SK-N-SH (cell line): ENCODE measurements at regions not wholly inside any gene's neighbourhood (a gene's known extent, or its start where the extent isn't known, plus 50 kb on each side); places are given as distances from the start of the nearest gene placed in this dataset.

Experiments
- CTCF ChIA-PET: fragments of 300-600, 350-600 bp; formaldehyde crosslinking; extraction: SDS; loops from one replicate; lab custom pipeline; 2021; lab: Yijun Ruan, JAX
- POLR2A ChIA-PET: fragments of 350-600 bp; sonication (Branson Sonifier 250); formaldehyde crosslinking; extraction: SDS; loops from one replicate; lab custom pipeline; 2020; ENCODE audit warnings: antibody characterized with exemption, inconsistent platforms; lab: Yijun Ruan, JAX
- DNase-seq: peaks from one replicate; pipeline ENCODE4 v3.0.0; 2012
- H2AFZ ChIP-seq: fragments of 200-600 bp; sonication (generic); 2 replicates; pipeline ENCODE4 v1.8.1; 2016; ENCODE audit warnings: antibody characterized with exemption, mild to moderate bottlenecking, low read depth
- H3F3A ChIP-seq: fragments of 200-600 bp; sonication (generic); replicated peaks from 2 replicates; pipeline ENCODE3; 2016; ENCODE audit warnings: antibody characterized with exemption, mild to moderate bottlenecking; ENCODE audit not compliant: insufficient read depth
- H3K27ac ChIP-seq, 2 experiments: fragments of 200-500 bp in 1 of 2; fragments of 200-600 bp in 1 of 2; sonication (Bioruptor generic) in 1 of 2; sonication (generic), shearing (Covaris generic) in 1 of 2; 2 replicates each; pipeline versions ENCODE4 v1.5.1 to v1.6.1; 2014 to 2016; ENCODE audit warnings: low read depth in 2 of 2, inconsistent platforms in 1 of 2, low read length in 1 of 2, mild to moderate bottlenecking in 1 of 2, mixed read lengths in 1 of 2
- H3K27me3 ChIP-seq: fragments of 200-600 bp; sonication (generic), shearing (Covaris generic); 2 replicates; pipeline ENCODE4 v1.6.1; 2016; ENCODE audit warnings: mixed run types; ENCODE audit not compliant: insufficient read depth
- H3K36me3 ChIP-seq, 2 experiments: fragments of 200-500 bp in 1 of 2; fragments of 200-600 bp in 1 of 2; sonication (Bioruptor generic) in 1 of 2; sonication (generic) in 1 of 2; replicated peaks in 1 of 2; 2 replicates each; pipeline versions ENCODE3 to v1.5.1; 2014 to 2016; ENCODE audit warnings: low read length in 1 of 2, mild to moderate bottlenecking in 1 of 2; ENCODE audit not compliant: insufficient read depth in 2 of 2, control insufficient read depth in 1 of 2
- H3K4me1 ChIP-seq, 2 experiments: fragments of 200-500 bp in 1 of 2; fragments of 200-600 bp in 1 of 2; sonication (Bioruptor generic) in 1 of 2; sonication (generic), shearing (Covaris generic) in 1 of 2; 2 replicates each; pipeline versions ENCODE4 v1.5.1 to v1.6.1; 2014 to 2016; ENCODE audit warnings: low read depth in 1 of 2, low read length in 1 of 2, mixed run types in 1 of 2; ENCODE audit not compliant: insufficient read depth in 2 of 2, control insufficient read depth in 1 of 2
- H3K4me2 ChIP-seq: fragments of 200-600 bp; sonication (generic), shearing (Covaris generic); 2 replicates; pipeline ENCODE4 v1.6.1; 2017; ENCODE audit warnings: mixed run types
- H3K4me3 ChIP-seq, 2 experiments: fragments of 200-500 bp in 1 of 2; fragments of 200-600 bp in 1 of 2; sonication (Bioruptor generic) in 1 of 2; sonication (generic), shearing (Covaris generic) in 1 of 2; 2 replicates each; pipeline versions ENCODE4 v1.5.1 to v1.8.1; 2014 to 2016; ENCODE audit warnings: low read depth in 2 of 2, inconsistent platforms in 1 of 2, low read length in 1 of 2, mild to moderate bottlenecking in 1 of 2, mixed read lengths in 1 of 2, moderate library complexity in 1 of 2
- H3K79me2 ChIP-seq: fragments of 200-600 bp; sonication (generic); 2 replicates; pipeline ENCODE4 v1.8.1; 2017; ENCODE audit warnings: mild to moderate bottlenecking; ENCODE audit not compliant: insufficient read depth
- H3K9ac ChIP-seq: fragments of 200-600 bp; sonication (generic); 2 replicates; pipeline ENCODE4 v1.6.1; 2017; ENCODE audit warnings: mixed run types
- H3K9me2 ChIP-seq: fragments of 200-600 bp; sonication (generic); 2 replicates; pipeline ENCODE4 v1.6.1; 2017; ENCODE audit warnings: mixed run types
- H3K9me3 ChIP-seq: fragments of 200-600 bp; sonication (generic); 2 replicates; pipeline ENCODE4 v1.6.1; 2017; ENCODE audit warnings: mixed run types, mild to moderate bottlenecking, moderate library complexity
- H4K20me1 ChIP-seq: fragments of 200-600 bp; sonication (generic); 2 replicates; pipeline ENCODE4 v1.6.1; 2017; ENCODE audit warnings: mild to moderate bottlenecking, mixed run types; ENCODE audit not compliant: insufficient read depth
- CHD2 ChIP-seq: fragments of 150-350 bp; IDR thresholded peaks from 2 replicates; pipeline ENCODE4 v1.6.1; 2018; ENCODE audit warnings: low read length; ENCODE audit not compliant: partially characterized antibody
- ELF1 ChIP-seq: IDR thresholded peaks from 2 replicates; pipeline ENCODE4 v1.4.0; 2012
- EP300 ChIP-seq, 2 experiments: IDR thresholded peaks; 2 replicates each; pipeline versions ENCODE4 v1.4.0 to v1.6.1; 2012; ENCODE audit warnings: borderline replicate concordance in 1 of 2, low read depth in 1 of 2, low read length in 1 of 2
- FOXJ3 ChIP-seq: sonication (generic); formaldehyde crosslinking; IDR thresholded peaks from 2 replicates; pipeline ENCODE4 v1.5.1; 2020; ENCODE audit warnings: mild to moderate bottlenecking, missing genetic modification reagents
- FOXM1 ChIP-seq: IDR thresholded peaks from 2 replicates; pipeline ENCODE4 v1.4.0; 2012; ENCODE audit warnings: low read depth, mild to moderate bottlenecking
- GABPA ChIP-seq: IDR thresholded peaks from 2 replicates; pipeline ENCODE4 v1.4.0; 2012; ENCODE audit warnings: low read depth, mild to moderate bottlenecking
- GATA2 ChIP-seq: sonication (generic); formaldehyde crosslinking; IDR thresholded peaks from 2 replicates; pipeline ENCODE4 v1.5.0; 2020; ENCODE audit warnings: mild to moderate bottlenecking, missing genetic modification reagents
- IRF3 ChIP-seq: fragments of 150-350 bp; IDR thresholded peaks from 2 replicates; pipeline ENCODE4 v1.6.1; 2016; ENCODE audit warnings: mild to moderate bottlenecking, low read depth, low read length
- JUND ChIP-seq: IDR thresholded peaks from 2 replicates; pipeline ENCODE4 v1.4.0; 2012
- MEF2A ChIP-seq: IDR thresholded peaks from 2 replicates; pipeline ENCODE4 v1.4.0; 2012; ENCODE audit warnings: low read depth, borderline replicate concordance
- NFIC ChIP-seq: IDR thresholded peaks from 2 replicates; pipeline ENCODE4 v1.4.0; 2012; ENCODE audit warnings: borderline replicate concordance
- NRF1 ChIP-seq: IDR thresholded peaks from 2 replicates; pipeline ENCODE4 v1.6.1; 2012; ENCODE audit warnings: low read depth, mild to moderate bottlenecking, low read length
- RAD21 ChIP-seq: IDR thresholded peaks from 2 replicates; pipeline ENCODE4 v1.6.1; 2012; ENCODE audit warnings: mild to moderate bottlenecking, low read length
- REST ChIP-seq: IDR thresholded peaks from 2 replicates; pipeline ENCODE4 v1.6.1; 2012; ENCODE audit warnings: mild to moderate bottlenecking, low read depth, low read length, moderate library complexity
- SIN3A ChIP-seq: IDR thresholded peaks from 2 replicates; pipeline ENCODE4 v1.6.1; 2012; ENCODE audit warnings: low read depth, mild to moderate bottlenecking, low read length, moderate library complexity, borderline replicate concordance
- TAF1 ChIP-seq: IDR thresholded peaks from 2 replicates; pipeline ENCODE4 v1.6.1; 2012; ENCODE audit warnings: low read depth, mild to moderate bottlenecking, low read length, moderate library complexity, borderline replicate concordance
- TEAD4 ChIP-seq: IDR thresholded peaks from 2 replicates; pipeline ENCODE4 v1.4.0; 2012; ENCODE audit warnings: mild to moderate bottlenecking, borderline replicate concordance; ENCODE audit not compliant: insufficient read depth
- WGBS: methylation state at CpG from one replicate; pipeline ENCODE4 v1.1.6; 2017; ENCODE audit warnings: low lambda C conversion rate; 5-methylcytosine and 5-hydroxymethylcytosine counted together
- TF ChIP-seq, protein P1 (sequence below): IDR thresholded peaks from 2 replicates; pipeline ENCODE4 v1.4.0; 2012; ENCODE audit warnings: low read depth
- TF ChIP-seq, protein P2 (sequence below): IDR thresholded peaks from 2 replicates; pipeline ENCODE4 v1.4.0; 2012; ENCODE audit warnings: low read depth, borderline replicate concordance
- TF ChIP-seq, protein P3 (sequence below): fragments of 200-600 bp; sonication (generic); IDR thresholded peaks from 2 replicates; pipeline ENCODE4 v1.6.1; 2017; ENCODE audit warnings: antibody characterized with exemption, mild to moderate bottlenecking, moderate library complexity

GRCh38 chr6:4554645-4555044, 221.6 kb upstream of the CDYL start:
- no peak for DNase-seq
- Histone ChIP-seq H3F3A (no peaks in the 10 kb centered on the region), H3K27me3 (peaks cover 4% of the 10 kb centered on the region; the same call in 1 of the 2 replicates), H3K4me3 (no peak overlapping the region), H4K20me1 (no peaks in the 10 kb centered on the region), H3K79me2 (no peaks in the 10 kb centered on the region), H2AFZ (no peak overlapping the region), H3K9me2 (no peaks in the 10 kb centered on the region), H3K27ac (no peak overlapping the region), H3K4me2 (no peak overlapping the region), H3K9me3 (no peaks in the 10 kb centered on the region), H3K9ac (no peak overlapping the region), H3K4me1 (no peaks in the 10 kb centered on the region), H3K36me3 (no peaks in the 10 kb centered on the region)
- ChIA-PET CTCF (no interaction called here), POLR2A (no interaction called here)
- TF ChIP-seq MEF2A (no peak), RAD21 (no peak), FOXM1 (no peak), TAF1 (no peak), EP300 (IDR thresholded peaks at IDR 0.05; ENCODE audit: borderline replicate concordance in 1 of 2, low read depth in 1 of 2, low read length in 1 of 2) (no peak), JUND (no peak), IRF3 (no peak), REST (no peak), CHD2 (no peak), ELF1 (no peak)
- TF ChIP-seq, protein P1, sequence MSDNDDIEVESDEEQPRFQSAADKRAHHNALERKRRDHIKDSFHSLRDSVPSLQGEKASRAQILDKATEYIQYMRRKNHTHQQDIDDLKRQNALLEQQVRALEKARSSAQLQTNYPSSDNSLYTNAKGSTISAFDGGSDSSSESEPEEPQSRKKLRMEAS, result no peak
- TF ChIP-seq, protein P2, sequence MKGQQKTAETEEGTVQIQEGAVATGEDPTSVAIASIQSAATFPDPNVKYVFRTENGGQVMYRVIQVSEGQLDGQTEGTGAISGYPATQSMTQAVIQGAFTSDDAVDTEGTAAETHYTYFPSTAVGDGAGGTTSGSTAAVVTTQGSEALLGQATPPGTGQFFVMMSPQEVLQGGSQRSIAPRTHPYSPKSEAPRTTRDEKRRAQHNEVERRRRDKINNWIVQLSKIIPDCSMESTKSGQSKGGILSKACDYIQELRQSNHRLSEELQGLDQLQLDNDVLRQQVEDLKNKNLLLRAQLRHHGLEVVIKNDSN, result no peak

DNA sequence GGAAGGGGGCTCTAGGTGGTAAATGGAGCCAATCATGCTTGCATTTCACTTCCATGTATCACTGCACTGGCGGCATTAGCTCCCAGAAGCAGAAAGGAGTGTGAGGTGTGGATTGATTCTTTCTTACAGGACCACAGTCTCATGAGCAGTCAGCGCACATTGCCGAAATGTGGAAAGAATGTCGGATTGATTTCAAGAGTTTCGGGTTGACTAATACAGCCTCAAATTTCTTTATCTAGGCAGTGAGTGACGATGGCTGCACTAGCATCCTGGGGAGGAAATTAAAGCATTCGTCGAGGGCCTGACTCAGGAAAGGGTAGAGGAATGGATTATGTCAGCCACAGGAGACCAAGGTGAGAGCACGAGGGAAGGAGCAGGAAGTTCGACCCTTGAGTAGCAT, 222.8 kb upstream of the CDYL start:
- no peaks in the 10 kb centered on the region for H3K79me2 ChIP-seq
- H2AFZ ChIP-seq, result no peak overlapping the region
- ChIA-PET POLR2A (no interaction called here), CTCF (interaction anchor here (0.6 kb wide), 1 partner anchor 1131 kb away, joined by 3 read pairs; no protein-coding TSS in a partner anchor)
- H3F3A ChIP-seq, result no peaks in the 10 kb centered on the region
- 40% methylated on average over 10 of the region's 10 CpGs for WGBS
- peaks cover 4% of the 10 kb centered on the region; the same call in 1 of the 2 replicates for H3K27me3 ChIP-seq
- H3K4me2 ChIP-seq, result no peak overlapping the region
- H3K27ac ChIP-seq, result no peak overlapping the region
- no peak for DNase-seq
- H3K9me3 ChIP-seq, result no peaks in the 10 kb centered on the region
- TF ChIP-seq NFIC (no peak), TAF1 (no peak), GABPA (no peak), NRF1 (no peak), FOXJ3 (no peak), RAD21 (no peak), FOXM1 (no peak), TEAD4 (no peak), GATA2 (CRISPR knock-in tag) (no peak), EP300 (IDR thresholded peaks at IDR 0.05; ENCODE audit: borderline replicate concordance in 1 of 2, low read depth in 1 of 2, low read length in 1 of 2) (no peak), SIN3A (no peak)
- TF ChIP-seq, protein P1, result no peak
- TF ChIP-seq, protein P3, sequence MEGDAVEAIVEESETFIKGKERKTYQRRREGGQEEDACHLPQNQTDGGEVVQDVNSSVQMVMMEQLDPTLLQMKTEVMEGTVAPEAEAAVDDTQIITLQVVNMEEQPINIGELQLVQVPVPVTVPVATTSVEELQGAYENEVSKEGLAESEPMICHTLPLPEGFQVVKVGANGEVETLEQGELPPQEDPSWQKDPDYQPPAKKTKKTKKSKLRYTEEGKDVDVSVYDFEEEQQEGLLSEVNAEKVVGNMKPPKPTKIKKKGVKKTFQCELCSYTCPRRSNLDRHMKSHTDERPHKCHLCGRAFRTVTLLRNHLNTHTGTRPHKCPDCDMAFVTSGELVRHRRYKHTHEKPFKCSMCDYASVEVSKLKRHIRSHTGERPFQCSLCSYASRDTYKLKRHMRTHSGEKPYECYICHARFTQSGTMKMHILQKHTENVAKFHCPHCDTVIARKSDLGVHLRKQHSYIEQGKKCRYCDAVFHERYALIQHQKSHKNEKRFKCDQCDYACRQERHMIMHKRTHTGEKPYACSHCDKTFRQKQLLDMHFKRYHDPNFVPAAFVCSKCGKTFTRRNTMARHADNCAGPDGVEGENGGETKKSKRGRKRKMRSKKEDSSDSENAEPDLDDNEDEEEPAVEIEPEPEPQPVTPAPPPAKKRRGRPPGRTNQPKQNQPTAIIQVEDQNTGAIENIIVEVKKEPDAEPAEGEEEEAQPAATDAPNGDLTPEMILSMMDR, result no peak
- H4K20me1 ChIP-seq, result no peaks in the 10 kb centered on the region
- H3K9me2 ChIP-seq, result no peaks in the 10 kb centered on the region
- no peaks in the 10 kb centered on the region for H3K4me1 ChIP-seq
- H3K36me3 ChIP-seq, result no peaks in the 10 kb centered on the region
- no peak overlapping the region for H3K4me3 ChIP-seq
- H3K9ac ChIP-seq, result no peak overlapping the region
